Activated CD4-positive, CD25-positive, alpha-beta regulatory T cell treated with anti-CD3 and anti-CD28 coated beads, Interleukin-2, amount 50 U/mL, for 72 hours (primary cell): ENCODE measurements at regions not wholly inside any gene's neighbourhood (a gene's known extent, or its start where the extent isn't known, plus 50 kb on each side); places are given as distances from the start of the nearest gene placed in this dataset.

Experiments used
- DNase-seq: peaks from one replicate; pipeline ENCODE4 v3.0.0; 2021

GRCh38 chr3:182710557-182711157 lies 82.6 kb upstream of the ATP11B start:
- no peak for DNase-seq

DNA sequence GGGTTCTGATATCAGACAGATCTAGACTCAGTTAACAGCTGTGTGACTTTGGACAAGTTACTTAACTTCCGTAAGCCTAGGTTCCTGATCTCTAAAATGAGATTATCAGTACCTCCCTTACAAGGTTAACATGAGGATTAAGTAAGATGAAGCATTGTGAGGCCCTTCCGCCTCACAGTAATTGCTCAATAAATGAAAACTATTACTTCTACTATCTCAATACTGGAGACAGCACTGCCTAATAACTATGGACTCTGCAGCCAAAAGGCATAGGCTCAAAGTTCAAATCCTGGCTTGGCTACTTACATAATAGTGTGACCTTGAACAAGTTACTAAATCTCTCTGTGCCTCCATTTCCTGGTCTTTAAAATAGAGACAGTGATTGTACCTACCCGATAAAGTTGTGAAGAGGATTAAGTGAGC lies 82.0 kb upstream of the ATP11B start:
- DNase-seq = no peak

DNA sequence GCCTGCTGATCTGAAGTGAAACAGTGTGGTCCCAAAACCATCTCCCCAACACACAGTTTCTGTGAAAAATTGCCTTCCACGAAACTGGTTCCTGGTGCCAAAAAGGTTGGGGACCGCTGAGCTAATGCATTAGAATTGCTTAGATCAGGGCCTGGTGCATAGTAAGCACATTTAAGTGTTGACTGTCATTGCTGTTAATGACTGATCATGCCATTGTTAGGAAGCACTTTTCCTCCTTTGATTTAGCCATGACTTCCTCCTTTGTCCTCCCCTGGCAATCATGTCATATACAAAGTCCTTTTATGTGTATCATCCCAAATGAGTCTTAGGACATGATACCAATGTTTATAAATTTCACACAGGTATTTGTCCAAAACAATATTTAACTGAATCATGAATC lies 81.5 kb upstream of the ATP11B start:
- no peak for DNase-seq

GRCh38 chr3:182713111-182713510 lies 80.2 kb upstream of the ATP11B start:
- DNase-seq = no peak

- no peak for DNase-seq
These were observed 79.4 kb upstream of the ATP11B start for GRCh38 chr3:182713743-182714517.

GRCh38 chr3:182715006-182715405 lies 78.3 kb upstream of the ATP11B start:
- DNase-seq = no peak

- DNase-seq = no peak
These were observed 77.1 kb upstream of the ATP11B start for GRCh38 chr3:182716114-182716688.

DNA sequence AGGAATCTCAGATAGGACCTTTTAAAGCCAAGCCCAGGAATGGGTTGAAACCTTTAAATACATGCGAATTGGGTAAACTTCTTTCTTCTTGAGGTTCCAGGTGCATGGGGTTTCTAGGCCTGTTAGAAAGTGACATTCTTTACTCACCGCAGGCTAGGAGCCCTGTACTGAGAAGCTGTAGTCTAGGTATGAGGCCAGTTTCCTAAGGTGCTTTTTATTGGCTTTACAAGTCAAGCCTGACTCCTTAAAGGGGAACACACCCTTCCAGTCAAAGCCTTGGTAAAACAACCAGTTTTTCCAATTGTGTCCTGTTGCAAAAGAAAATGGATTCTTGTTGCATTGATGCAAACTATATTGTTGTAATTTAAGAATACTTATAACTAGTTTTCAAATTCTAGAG lies 76.1 kb upstream of the ATP11B start:
- DNase-seq = no peak

- no peak for DNase-seq
These were observed 70.4 kb upstream of the ATP11B start for GRCh38 chr3:182722907-182723306.

DNA sequence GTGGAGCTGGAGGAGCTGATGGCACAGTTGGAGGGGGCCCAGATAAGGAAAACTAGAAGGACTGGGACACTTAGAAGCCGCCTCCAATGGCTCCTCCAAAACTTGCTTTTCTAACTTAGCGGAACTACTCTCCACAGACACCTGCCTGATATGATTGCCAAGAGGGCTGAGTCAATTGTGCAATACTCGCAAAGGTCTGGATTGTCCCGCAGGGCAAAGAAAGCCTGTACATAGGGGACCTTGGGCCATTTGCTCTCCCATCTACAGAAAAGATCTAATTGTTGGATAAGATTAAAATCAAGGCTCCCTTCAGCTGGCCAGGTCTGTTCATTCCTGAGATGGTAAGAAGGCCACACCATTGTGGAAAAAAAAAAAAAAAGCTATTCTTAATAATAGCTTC lies 69.7 kb upstream of the ATP11B start:
- no peak for DNase-seq

DNA sequence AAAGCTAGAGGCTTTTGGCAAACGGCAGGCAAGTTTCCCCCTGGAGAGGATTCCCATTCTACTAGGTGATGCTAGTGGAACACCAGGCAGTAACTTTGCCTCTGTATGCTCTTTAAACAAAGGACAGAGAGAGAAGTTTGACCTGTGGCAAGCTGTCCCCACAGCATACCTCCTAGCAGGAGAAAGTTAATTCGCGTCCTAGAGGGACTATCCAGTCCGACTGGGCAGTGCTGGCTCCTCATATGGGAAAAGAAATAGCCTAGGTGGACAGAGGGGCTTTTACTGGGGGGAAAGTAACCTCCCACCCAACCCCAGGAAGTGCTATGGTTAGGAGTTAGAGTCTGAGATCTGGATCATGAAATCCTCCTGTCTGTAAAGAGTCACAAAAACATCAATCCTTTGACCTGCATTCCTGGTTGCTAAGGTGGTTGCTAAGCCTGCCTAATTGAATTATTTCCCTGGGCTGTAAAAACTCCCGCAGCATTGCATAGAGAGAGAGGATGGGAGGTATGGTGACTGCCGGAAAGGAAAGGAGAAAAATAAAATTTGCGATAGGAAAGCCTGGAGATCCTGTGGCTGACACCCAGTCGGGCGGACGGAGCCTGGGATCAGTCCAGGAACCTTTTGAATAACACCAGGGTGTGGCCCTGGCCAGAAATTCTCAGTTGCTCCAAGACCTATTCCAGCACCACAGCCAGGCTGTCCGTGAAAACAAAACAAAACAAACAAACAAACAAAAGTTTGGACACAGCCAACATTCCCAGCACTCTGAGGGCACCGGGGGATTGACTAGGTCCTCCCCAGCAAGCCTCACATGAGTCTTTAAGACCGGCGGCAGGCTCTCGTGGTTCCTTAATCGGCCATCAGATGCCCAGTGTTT lies 67.7 kb upstream of the ATP11B start:
- DNase-seq = no peak

DNA sequence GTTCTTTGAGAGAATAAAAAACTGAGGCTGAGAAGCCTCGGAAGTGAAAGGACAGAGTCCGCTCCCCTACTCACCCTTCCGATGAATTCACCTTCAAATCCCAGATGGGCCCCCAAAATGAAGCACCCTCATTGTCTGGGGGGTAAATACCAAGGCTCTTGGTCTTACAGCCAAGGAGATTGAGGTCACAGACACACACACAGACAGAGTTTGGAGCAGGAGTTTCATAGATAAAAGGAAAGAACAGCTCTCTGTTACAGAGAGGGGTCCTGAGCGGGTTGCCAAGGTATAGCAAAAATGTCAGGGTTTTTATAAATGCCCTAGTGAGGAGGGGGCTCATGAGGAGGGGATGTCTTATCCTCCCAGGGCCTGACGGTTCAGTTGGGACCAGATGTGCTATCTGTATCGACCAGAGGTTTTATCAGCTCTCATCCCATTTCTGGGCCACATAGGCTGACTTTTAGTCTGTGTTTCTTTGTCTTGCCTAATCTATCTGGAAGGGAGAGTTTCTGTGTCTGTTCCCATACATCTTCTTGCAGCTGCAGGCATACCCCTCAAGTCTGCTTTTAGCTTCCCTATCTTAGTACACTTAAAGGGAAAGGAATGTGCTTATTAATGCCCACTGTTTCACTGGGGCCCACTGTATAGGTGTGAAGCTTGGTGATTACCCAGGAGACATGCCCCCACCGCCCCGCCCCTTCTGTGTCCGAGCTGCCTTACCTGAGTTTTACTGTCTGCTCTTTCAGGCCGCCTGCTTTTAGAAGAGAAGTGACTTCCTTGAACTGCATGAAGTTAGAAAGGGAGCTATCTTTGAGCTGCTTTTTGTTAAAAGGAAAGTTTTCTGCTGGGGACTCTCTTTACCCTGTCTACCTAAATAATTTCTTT lies 66.8 kb upstream of the ATP11B start:
- no peak for DNase-seq

DNA sequence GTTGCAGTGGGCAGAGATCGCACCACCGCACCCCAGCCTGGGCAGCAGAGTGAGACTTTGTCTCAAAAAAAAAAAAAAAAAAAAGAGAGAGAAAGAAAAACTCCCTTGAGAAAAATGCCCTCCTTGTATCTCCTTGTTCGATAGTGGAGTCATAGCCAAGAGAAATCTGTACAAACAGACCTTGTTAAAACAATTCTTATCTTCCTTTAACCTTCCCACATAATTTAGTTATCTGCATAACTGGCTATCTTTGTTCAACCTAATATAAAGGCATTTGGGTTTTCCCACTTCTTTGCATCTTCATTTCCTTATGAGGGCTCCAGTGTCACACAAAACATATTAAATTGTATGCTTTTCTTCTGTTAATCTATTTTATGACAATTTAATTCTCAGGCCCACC lies 65.1 kb upstream of the ATP11B start:
- no peak for DNase-seq

DNA sequence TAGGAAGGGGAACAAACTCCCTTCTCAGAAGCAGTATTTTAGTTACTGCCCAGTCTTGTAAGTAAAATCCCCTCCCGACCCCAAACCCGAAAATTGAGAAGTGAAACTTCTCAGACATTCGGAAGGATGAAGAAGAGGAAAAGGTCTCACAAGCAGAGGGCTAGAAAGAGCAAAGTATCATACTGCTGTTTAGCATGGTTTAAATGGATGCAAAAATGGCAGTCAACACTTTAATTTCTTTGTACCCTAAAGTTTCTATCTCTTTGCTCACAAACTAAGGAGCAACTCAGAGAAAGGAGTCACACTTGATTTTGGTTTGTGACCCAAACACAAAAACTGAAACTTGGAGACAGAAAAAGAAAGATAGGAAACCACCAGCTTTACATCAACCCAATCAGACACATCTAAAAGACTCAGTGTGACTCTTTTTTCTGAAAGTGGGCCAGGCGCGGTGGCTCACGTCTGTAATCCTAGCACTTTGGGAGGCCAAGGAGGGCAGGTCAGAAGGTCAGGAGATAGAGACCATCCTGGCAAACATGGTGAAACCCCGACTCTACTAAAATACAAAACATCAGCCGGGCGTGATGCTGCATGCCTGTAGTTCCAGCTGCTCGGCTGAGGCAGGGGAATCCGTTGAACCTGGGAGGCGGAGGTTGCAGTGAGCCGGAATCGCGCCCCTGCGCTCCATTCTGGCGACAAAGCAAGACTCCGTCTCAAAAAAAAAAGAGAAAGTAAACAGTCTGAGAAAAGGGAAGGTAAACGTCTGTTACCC lies 63.2 kb upstream of the ATP11B start:
- DNase-seq = no peak

DNA sequence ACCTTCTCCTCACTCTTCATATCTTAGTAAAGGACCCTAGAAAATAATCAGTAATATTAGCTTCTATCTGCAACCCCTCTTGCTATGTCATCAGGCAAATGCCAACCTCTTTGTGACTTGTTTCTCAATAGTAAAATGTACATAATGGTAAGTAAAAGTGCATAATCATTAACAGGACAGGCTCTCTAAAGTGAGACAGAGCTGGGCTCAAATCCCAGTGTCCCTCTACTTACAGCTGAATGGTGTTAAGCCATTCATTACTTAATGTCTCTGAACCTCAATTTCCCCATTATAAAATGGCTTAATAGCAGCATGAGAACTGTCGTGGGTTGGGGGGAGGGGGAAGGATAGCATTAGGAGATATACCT lies 62.6 kb upstream of the ATP11B start:
- no peak for DNase-seq

GRCh38 chr3:182731764-182732163 lies 61.5 kb upstream of the ATP11B start:
- no peak for DNase-seq

GRCh38 chr3:182732232-182733015 lies 60.9 kb upstream of the ATP11B start:
- no peak for DNase-seq

GRCh38 chr3:182735672-182736071 lies 57.6 kb upstream of the ATP11B start:
- no peak for DNase-seq

GRCh38 chr3:182737825-182738224 lies 55.5 kb upstream of the ATP11B start:
- DNase-seq = no peak

DNA sequence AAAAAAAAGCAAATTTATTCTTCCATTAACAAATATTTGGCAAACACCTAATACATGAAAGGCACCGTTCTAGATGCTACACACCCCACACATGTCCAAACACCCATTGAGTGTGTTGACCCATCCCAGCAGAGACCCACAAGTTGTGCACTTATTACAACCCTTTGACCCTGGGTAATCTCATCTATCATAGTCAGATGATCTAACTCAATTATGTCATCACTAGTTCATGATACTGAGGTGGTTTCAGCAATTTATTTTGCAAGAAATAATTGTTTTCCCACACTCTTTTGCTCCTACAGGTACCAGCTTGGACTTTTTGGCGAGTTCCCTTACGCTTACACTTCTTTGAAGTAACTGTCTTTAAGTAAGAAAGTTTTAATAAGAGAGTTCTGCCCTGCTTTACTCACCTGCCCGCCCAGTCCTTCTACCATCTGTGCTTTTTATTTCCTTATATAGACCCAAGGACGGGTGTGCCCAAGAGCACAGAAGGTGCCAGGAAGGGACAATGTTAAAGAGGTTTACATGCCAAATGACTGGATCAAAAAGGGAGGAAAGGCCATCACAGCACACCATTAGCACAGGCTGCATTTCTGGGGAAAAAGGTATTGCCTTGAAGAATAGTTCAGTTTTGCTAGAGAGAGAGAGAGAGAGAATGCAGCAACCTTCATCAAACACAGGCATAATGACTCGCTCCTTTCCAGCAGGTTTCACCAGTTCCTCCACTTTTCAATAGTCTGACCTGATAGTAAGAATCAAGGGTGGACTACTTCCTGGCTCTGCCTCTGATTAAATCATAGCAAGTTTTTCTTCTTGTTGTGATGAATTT lies 54.5 kb upstream of the ATP11B start:
- DNase-seq = no peak
